HepG2 (cell line): ENCODE measurements at regions not wholly inside any gene's neighbourhood (a gene's known extent, or its start where the extent isn't known, plus 50 kb on each side); places are given as distances from the start of the nearest gene placed in this dataset.

Experiments
- ATAC-seq: fragments of 200-7000 bp; cut with Tn5 transposase; 3 replicates; pipeline ENCODE4 v1.9.1; 2020; ENCODE audit warnings: mild to moderate bottlenecking, moderate library complexity
- BruUV-seq: library from RNA; stranded (reverse); fragments of 400-500 nt; replicated peaks from 2 replicates; lab custom pipeline; 2021; lab: Mats Ljungman, UMichigan
- CTCF ChIA-PET: fragments of 300-600 bp; formaldehyde crosslinking; extraction: SDS; loops from one replicate; lab custom pipeline; 2021; ENCODE audit warnings: low total read pairs, inconsistent platforms, low intra/inter-chr PET ratio; lab: Yijun Ruan, JAX
- POLR2A ChIA-PET: fragments of 350-600 bp; sonication (Branson Sonifier 250); formaldehyde crosslinking; loops from one replicate; lab custom pipeline; 2020; ENCODE audit warnings: antibody characterized with exemption, inconsistent platforms; lab: Yijun Ruan, JAX
- DNase-seq: peaks from one replicate; pipeline ENCODE4 v3.0.0-alpha.2; 2015; ENCODE audit warnings: low spot score
- FAIRE-seq: peaks from 3 replicates; lab custom pipeline; 2011; peaks lifted over from hg19 to GRCh38; lab: Jason Lieb, UNC
- H2AFZ ChIP-seq: one replicate; pipeline ENCODE4 v1.6.1; 2011; ENCODE audit warnings: low read length, inconsistent platforms
- H3K27ac ChIP-seq: fragments of 300-600 bp; 3 replicates; pipeline ENCODE4 v1.8.0; 2011; ENCODE audit warnings: mixed run types, mild to moderate bottlenecking, mixed read lengths, low read length, inconsistent platforms; ENCODE audit not compliant: insufficient read depth; ENCODE audit errors: extremely low read length
- H3K27me3 ChIP-seq, 2 experiments: fragments of 200-600 bp in 1 of 2; 2 replicates in 1 of 2; 3 replicates in 1 of 2; pipeline versions ENCODE4 v1.6.0 to v1.8.0; 2011; ENCODE audit warnings: low read length in 2 of 2, mild to moderate bottlenecking in 2 of 2, moderate library complexity in 2 of 2, inconsistent platforms in 1 of 2; ENCODE audit not compliant: insufficient read depth in 2 of 2, control insufficient read depth in 1 of 2
- H3K36me3 ChIP-seq, 2 experiments: fragments of 200-600 bp in 1 of 2; replicated peaks in 1 of 2; 2 replicates in 1 of 2; 3 replicates in 1 of 2; pipeline versions ENCODE4 v1.5.1 to v1.8.0; 2011; ENCODE audit warnings: low read length in 2 of 2, inconsistent platforms in 1 of 2; ENCODE audit not compliant: insufficient read depth in 2 of 2, control insufficient read depth in 1 of 2
- H3K4me1 ChIP-seq: 2 replicates; pipeline ENCODE4 v1.5.1; 2012; ENCODE audit warnings: low read length, inconsistent platforms; ENCODE audit not compliant: insufficient read depth
- H3K4me2 ChIP-seq: 2 replicates; pipeline ENCODE4 v1.6.0; 2011; ENCODE audit warnings: low read depth, low read length, inconsistent platforms
- H3K4me3 ChIP-seq, 3 experiments: fragments of 200-600 bp in 1 of 3; sonication (generic), shearing (Covaris generic) in 1 of 3; replicated peaks in 1 of 3; 2 replicates each; pipeline ENCODE4 v1.5.1; 2011 to 2016; ENCODE audit warnings: low read length in 3 of 3, inconsistent platforms in 2 of 3, low read depth in 2 of 3, mild to moderate bottlenecking in 2 of 3, control low read depth in 1 of 3, mixed read lengths in 1 of 3; ENCODE audit not compliant: insufficient read depth in 1 of 3
- H3K79me2 ChIP-seq: one replicate; pipeline ENCODE4 v1.6.1; 2011; ENCODE audit warnings: low read length, inconsistent platforms; ENCODE audit not compliant: insufficient read depth
- H3K9ac ChIP-seq: 2 replicates; pipeline ENCODE4 v1.6.0; 2011; ENCODE audit warnings: mild to moderate bottlenecking, low read depth, low read length, inconsistent platforms; ENCODE audit not compliant: insufficient read depth
- H3K9me3 ChIP-seq: 2 replicates; pipeline ENCODE4 v1.5.1; 2012; ENCODE audit warnings: mild to moderate bottlenecking, low read length
- H4K20me1 ChIP-seq: 2 replicates; pipeline ENCODE4 v1.6.0; 2011; ENCODE audit warnings: inconsistent platforms, mild to moderate bottlenecking, low read length, moderate library complexity; ENCODE audit not compliant: insufficient read depth
- ARID4A ChIP-seq: sonication (generic); formaldehyde crosslinking; IDR thresholded peaks from 2 replicates; pipeline ENCODE4 v1.5.0; 2020; ENCODE audit warnings: mild to moderate bottlenecking, missing genetic modification reagents, borderline replicate concordance
- EED ChIP-seq: sonication (generic); formaldehyde crosslinking; IDR thresholded peaks from 2 replicates; pipeline ENCODE4 v1.5.0; 2020; ENCODE audit warnings: mild to moderate bottlenecking, missing genetic modification reagents
- ETV5 ChIP-seq: IDR thresholded peaks from 2 replicates; pipeline ENCODE4 v1.6.1; 2018; ENCODE audit warnings: missing biosample characterization, missing genetic modification reagents, inconsistent platforms, borderline replicate concordance
- GTF3A ChIP-seq: sonication (generic); formaldehyde crosslinking; conservative IDR thresholded peaks from 2 replicates; pipeline ENCODE4 v1.4.0; 2020; ENCODE audit warnings: mild to moderate bottlenecking, missing genetic modification reagents
- HCFC1 ChIP-seq: fragments of 150-350 bp; IDR thresholded peaks from 2 replicates; pipeline ENCODE4 v1.6.1; 2014; ENCODE audit warnings: low read depth, low read length
- JUN ChIP-seq: sonication (generic); formaldehyde crosslinking; IDR thresholded peaks from 2 replicates; pipeline ENCODE4 v1.4.0; 2020; ENCODE audit warnings: mild to moderate bottlenecking, missing genetic modification reagents
- MAFG ChIP-seq: sonication (generic); formaldehyde crosslinking; IDR thresholded peaks from 2 replicates; pipeline ENCODE4 v1.5.1; 2020; ENCODE audit warnings: mild to moderate bottlenecking, missing genetic modification reagents
- MATR3 ChIP-seq: sonication (generic); formaldehyde crosslinking; IDR thresholded peaks from 2 replicates; pipeline ENCODE4 v1.4.0; 2020; ENCODE audit warnings: missing genetic modification reagents
- MYC ChIP-seq: sonication (generic); formaldehyde crosslinking; IDR thresholded peaks from 2 replicates; pipeline ENCODE4 v1.9.0; 2021; ENCODE audit warnings: missing genetic modification reagents, borderline replicate concordance
- NR3C1 ChIP-seq: sonication (generic); formaldehyde crosslinking; IDR thresholded peaks from 2 replicates; pipeline ENCODE4 v1.4.0; 2020; ENCODE audit warnings: missing genetic modification reagents
- SP140L ChIP-seq: sonication (generic); formaldehyde crosslinking; IDR thresholded peaks from 2 replicates; pipeline ENCODE4 v1.4.0; 2020; ENCODE audit warnings: missing genetic modification reagents, borderline replicate concordance
- ZBTB44 ChIP-seq: sonication (generic); formaldehyde crosslinking; IDR thresholded peaks from 2 replicates; pipeline ENCODE4 v1.4.0; 2020; ENCODE audit warnings: missing genetic modification reagents
- ZNF547 ChIP-seq: sonication (generic); formaldehyde crosslinking; IDR thresholded peaks from 2 replicates; pipeline ENCODE4 v1.5.1; 2020; ENCODE audit warnings: mild to moderate bottlenecking, missing genetic modification reagents
- WGBS: methylation state at CpG from one replicate; pipeline ENCODE4 v1.1.6; 2017; ENCODE audit warnings: low lambda C conversion rate; 5-methylcytosine and 5-hydroxymethylcytosine counted together
- in situ Hi-C: cut with HindIII; loops from 2 replicates; pipeline ENCODE4 v1.10.0; 2017; ENCODE audit warnings: low pct_unique_long_range_greater_than_20kb; ENCODE audit not compliant: extremely low pct_ligation_motif_present
- intact Hi-C: fragments of 100-400 bp; cut with micrococcal nuclease; formaldehyde crosslinking; loops from one replicate; pipeline ENCODE4 v1.10.0; 2022; ENCODE audit not compliant: unreplicated experiment
- TF ChIP-seq, protein P1 (sequence below): sonication (generic); formaldehyde crosslinking; IDR thresholded peaks from 2 replicates; pipeline ENCODE4 v1.9.0; 2021; ENCODE audit warnings: missing genetic modification reagents, mild to moderate bottlenecking, borderline replicate concordance

DNA sequence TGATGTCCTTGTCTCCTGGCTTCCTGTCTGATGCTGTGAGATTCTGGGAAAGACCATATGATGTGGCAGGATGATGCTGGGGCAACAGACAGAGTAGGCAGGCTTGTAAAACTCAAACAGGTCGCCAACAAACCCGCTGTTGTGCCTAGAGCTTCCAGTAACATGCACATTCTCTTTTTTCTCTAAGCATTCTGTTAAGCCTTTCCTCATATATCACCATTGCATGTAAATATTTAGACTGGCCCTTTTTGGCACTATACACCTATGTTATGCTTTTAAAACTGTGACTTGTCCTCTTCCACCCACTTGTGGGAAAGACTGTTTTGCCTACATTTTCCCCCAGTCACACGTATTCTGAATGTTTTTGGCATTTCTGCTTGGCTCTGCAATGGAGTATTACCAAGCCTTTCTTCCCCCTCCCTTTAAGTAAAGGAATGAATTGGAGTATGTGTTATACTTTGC is 250.4 kb upstream of the TANK start:
- intact Hi-C loops = no loop called here
- no peaks in the 10 kb centered on the region for H3K36me3 ChIP-seq
- no peak overlapping the region for H3K9ac ChIP-seq
- in situ Hi-C loops = no loop called here
- H3K27ac ChIP-seq = no peak overlapping the region
- TF ChIP-seq EED (CRISPR knock-in tag) (no peak), ZBTB44 (CRISPR knock-in tag) (no peak), SP140L (no peak), HCFC1 (no peak), GTF3A (no peak), NR3C1 (CRISPR knock-in tag) (no peak), MATR3 (no peak), MAFG (no peak)
- no peaks in the 10 kb centered on the region for H3K4me1 ChIP-seq
- H3K4me3 ChIP-seq = no peak overlapping the region
- BruUV-seq = no TSS peak
- no peaks in the 10 kb centered on the region for H3K79me2 ChIP-seq
- no peaks in the 10 kb centered on the region for H4K20me1 ChIP-seq
- no peak overlapping the region for H2AFZ ChIP-seq
- ChIA-PET POLR2A (no interaction called here), CTCF (no interaction called here)
- no peaks in the 10 kb centered on the region for H3K9me3 ChIP-seq
- FAIRE-seq = no peak
- H3K4me2 ChIP-seq = no peak overlapping the region
- WGBS = 2% methylated on average over 3 of the region's 3 CpGs
- no peaks in the 10 kb centered on the region for H3K27me3 ChIP-seq
- ATAC-seq = no peak
- no peak for DNase-seq

- ChIA-PET POLR2A (no interaction called here), CTCF (no interaction called here)
- in situ Hi-C loops = no loop called here
- H2AFZ ChIP-seq = no peak overlapping the region
- H3K4me2 ChIP-seq = no peak overlapping the region
- intact Hi-C loops = no loop called here
- H3K9me3 ChIP-seq = no peaks in the 10 kb centered on the region
- no peak overlapping the region for H3K4me3 ChIP-seq
- no peak for ATAC-seq
- no peaks in the 10 kb centered on the region for H3K27me3 ChIP-seq
- H4K20me1 ChIP-seq = no peaks in the 10 kb centered on the region
- no peak overlapping the region for H3K9ac ChIP-seq
- H3K27ac ChIP-seq = no peak overlapping the region
- WGBS = 28% methylated on average over 2 of the region's 2 CpGs
- no peaks in the 10 kb centered on the region for H3K36me3 ChIP-seq
- no peak for DNase-seq
- H3K79me2 ChIP-seq = no peaks in the 10 kb centered on the region
- no peaks in the 10 kb centered on the region for H3K4me1 ChIP-seq
- no TSS peak for BruUV-seq
- no peak for FAIRE-seq
- no peak for TF ChIP-seq JUN (CRISPR knock-in tag)
- no peak for TF ChIP-seq ARID4A (CRISPR knock-in tag)
- TF ChIP-seq, protein P1, sequence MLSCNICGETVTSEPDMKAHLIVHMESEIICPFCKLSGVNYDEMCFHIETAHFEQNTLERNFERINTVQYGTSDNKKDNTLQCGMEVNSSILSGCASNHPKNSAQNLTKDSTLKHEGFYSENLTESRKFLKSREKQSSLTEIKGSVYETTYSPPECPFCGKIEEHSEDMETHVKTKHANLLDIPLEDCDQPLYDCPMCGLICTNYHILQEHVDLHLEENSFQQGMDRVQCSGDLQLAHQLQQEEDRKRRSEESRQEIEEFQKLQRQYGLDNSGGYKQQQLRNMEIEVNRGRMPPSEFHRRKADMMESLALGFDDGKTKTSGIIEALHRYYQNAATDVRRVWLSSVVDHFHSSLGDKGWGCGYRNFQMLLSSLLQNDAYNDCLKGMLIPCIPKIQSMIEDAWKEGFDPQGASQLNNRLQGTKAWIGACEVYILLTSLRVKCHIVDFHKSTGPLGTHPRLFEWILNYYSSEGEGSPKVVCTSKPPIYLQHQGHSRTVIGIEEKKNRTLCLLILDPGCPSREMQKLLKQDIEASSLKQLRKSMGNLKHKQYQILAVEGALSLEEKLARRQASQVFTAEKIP (CRISPR knock-in tag) = no peak
- no peak for TF ChIP-seq ETV5 (CRISPR knock-in tag)
- no peak for TF ChIP-seq ZNF547 (CRISPR knock-in tag)
- TF ChIP-seq MYC = no peak
Observed at GRCh38 chr2:160910681-160911080, 249.5 kb upstream of the TANK start.
